ENCODE measurements at regions not wholly inside any gene's neighbourhood (a gene's known extent, or its start where the extent isn't known, plus 50 kb on each side); places are given as distances from the start of the nearest gene placed in this dataset.
A peak's percentile ranks its signal among the peaks of the same experiment; 100 is the strongest.

DNA sequence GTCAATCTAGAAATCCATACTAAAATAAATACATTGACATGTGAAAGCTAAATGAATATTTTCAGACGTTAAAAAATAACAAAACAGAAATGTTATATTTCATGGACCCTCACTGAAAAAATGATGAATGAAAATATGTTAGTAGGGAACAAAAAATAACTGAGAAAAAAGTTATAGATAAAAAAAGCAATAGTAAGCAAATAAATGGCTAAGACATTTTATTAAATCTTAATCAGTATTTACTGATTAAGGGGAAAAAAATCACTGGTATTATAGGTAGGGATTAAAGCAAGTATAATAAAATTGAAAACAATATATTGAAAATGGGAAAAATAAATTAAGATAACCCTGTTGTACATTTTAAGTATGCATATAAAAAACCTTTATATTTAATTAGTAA is 468.1 kb upstream of the MANEA start:
- H3K9ac ChIP-seq (ENCODE audit: insufficient read depth in 1 of 2, low read depth in 2 of 2, low read length in 2 of 2): no peak overlapping the region
- CTCF ChIA-PET (ENCODE audit: low intra/inter-chr PET ratio): no interaction called here
- DNase-seq (ENCODE audit: extremely low read depth in 1 of 4, low spot score in 3 of 4) (no peak), FAIRE-seq (no peak), ATAC-seq (no peak)
- no peak overlapping the region for H3K27ac ChIP-seq (ENCODE audit: extremely low read depth, low read depth, low read length)
- BruUV-seq (replicated peaks): no TSS peak
- H3K9me3 ChIP-seq (replicated peaks; ENCODE audit: control insufficient read depth, insufficient read depth, low read depth, low read length): no peaks in the 10 kb centered on the region; the same call in 1 of the 2 replicates
- POLR2A ChIA-PET: no interaction called here
- WGBS (ENCODE audit: insufficient coverage, low coverage, missing lambda C conversion rate): 0% methylated on average over 1 of the region's 1 CpG
- no peaks in the 10 kb centered on the region for H3K79me2 ChIP-seq (ENCODE audit: control insufficient read depth, insufficient read depth, low read length)
- no peak overlapping the region for H3K4me2 ChIP-seq (ENCODE audit: insufficient read depth, low read length)
- no peaks in the 10 kb centered on the region for H3K36me3 ChIP-seq (ENCODE audit: control insufficient read depth, insufficient read depth, low read length)
- H3K4me1 ChIP-seq (replicated peaks in 1 of 2; ENCODE audit: control insufficient read depth in 2 of 2, insufficient read depth in 2 of 2, low read length in 2 of 2): no peaks in the 10 kb centered on the region
- no peak overlapping the region for H3K4me3 ChIP-seq
- TF ChIP-seq ZNF316 (IDR thresholded peaks at IDR 0.05) (peak; percentile 62; the same call in 1 of the 2 replicates), TRIM28 (IDR thresholded peaks at IDR 0.05) (no peak), FUS (optimal IDR thresholded peaks at IDR 0.05; ENCODE audit: low read depth, low read length) (no peak), PHF21A (IDR thresholded peaks at IDR 0.05; ENCODE audit: borderline replicate concordance, low read depth) (no peak)
- TF ChIP-seq, protein P1, sequence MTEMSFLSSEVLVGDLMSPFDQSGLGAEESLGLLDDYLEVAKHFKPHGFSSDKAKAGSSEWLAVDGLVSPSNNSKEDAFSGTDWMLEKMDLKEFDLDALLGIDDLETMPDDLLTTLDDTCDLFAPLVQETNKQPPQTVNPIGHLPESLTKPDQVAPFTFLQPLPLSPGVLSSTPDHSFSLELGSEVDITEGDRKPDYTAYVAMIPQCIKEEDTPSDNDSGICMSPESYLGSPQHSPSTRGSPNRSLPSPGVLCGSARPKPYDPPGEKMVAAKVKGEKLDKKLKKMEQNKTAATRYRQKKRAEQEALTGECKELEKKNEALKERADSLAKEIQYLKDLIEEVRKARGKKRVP (CRISPR knock-in tag; IDR thresholded peaks at IDR 0.05): no peak
- in situ Hi-C loops (cut with MboI): no loop called here
- no peaks in the 10 kb centered on the region for H4K20me1 ChIP-seq (replicated peaks; ENCODE audit: control insufficient read depth, insufficient read depth, low read length)
- intact Hi-C loops (cut with micrococcal nuclease): no loop called here
- no peaks in the 10 kb centered on the region for H3K27me3 ChIP-seq (ENCODE audit: control insufficient read depth in 2 of 2, insufficient read depth in 2 of 2, low read length in 2 of 2)
- H3K9me1 ChIP-seq (ENCODE audit: control insufficient read depth, insufficient read depth, low read length): no peaks in the 10 kb centered on the region
- H2AFZ ChIP-seq (ENCODE audit: low read depth, low read length): no peak overlapping the region

DNA sequence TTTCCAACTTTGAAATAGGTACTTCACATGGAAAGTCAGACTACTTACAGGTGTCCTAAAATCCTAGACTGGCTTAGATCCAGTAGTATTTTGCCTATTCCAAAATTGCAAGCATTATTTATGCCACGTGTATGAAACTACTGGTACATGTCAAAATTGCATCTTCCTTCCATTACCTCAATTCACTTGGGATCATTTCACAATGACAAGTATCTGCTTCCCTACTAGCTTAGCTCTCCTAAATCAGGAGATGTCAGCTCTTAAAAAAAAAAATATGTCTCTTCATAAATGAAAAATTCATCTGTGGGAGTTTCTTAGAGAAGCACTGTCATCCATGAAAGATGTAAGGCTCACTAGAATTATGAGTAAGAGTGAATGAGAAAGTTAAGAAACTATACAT is 466.6 kb upstream of the MANEA start:
- H3K4me1 ChIP-seq (replicated peaks in 1 of 2; ENCODE audit: control insufficient read depth in 2 of 2, insufficient read depth in 2 of 2, low read length in 2 of 2): no peaks in the 10 kb centered on the region
- no TSS peak for BruUV-seq (replicated peaks)
- DNase-seq (ENCODE audit: extremely low read depth in 1 of 4, low spot score in 3 of 4) (no peak), FAIRE-seq (no peak), ATAC-seq (no peak)
- 0% methylated on average over 1 of the region's 1 CpG for WGBS (ENCODE audit: insufficient coverage, low coverage, missing lambda C conversion rate)
- H3K36me3 ChIP-seq (ENCODE audit: control insufficient read depth, insufficient read depth, low read length): no peaks in the 10 kb centered on the region
- H2AFZ ChIP-seq (ENCODE audit: low read depth, low read length): no peak overlapping the region
- CTCF ChIA-PET (ENCODE audit: low intra/inter-chr PET ratio): no interaction called here
- no peaks in the 10 kb centered on the region for H3K79me2 ChIP-seq (ENCODE audit: control insufficient read depth, insufficient read depth, low read length)
- no peak overlapping the region for H3K27ac ChIP-seq (ENCODE audit: extremely low read depth, low read depth, low read length)
- no peaks in the 10 kb centered on the region for H3K27me3 ChIP-seq (ENCODE audit: control insufficient read depth in 2 of 2, insufficient read depth in 2 of 2, low read length in 2 of 2)
- H3K9ac ChIP-seq (ENCODE audit: insufficient read depth in 1 of 2, low read depth in 2 of 2, low read length in 2 of 2): no peak overlapping the region
- H3K4me3 ChIP-seq: no peak overlapping the region
- H3K4me2 ChIP-seq (ENCODE audit: insufficient read depth, low read length): no peak overlapping the region
- POLR2A ChIA-PET: no interaction called here
- intact Hi-C loops (cut with micrococcal nuclease) (no loop called here), in situ Hi-C loops (cut with MboI) (no loop called here)
- no peaks in the 10 kb centered on the region for H3K9me3 ChIP-seq (replicated peaks; ENCODE audit: control insufficient read depth, insufficient read depth, low read depth, low read length)
- no peak for TF ChIP-seq SMARCA5 (IDR thresholded peaks at IDR 0.05)
- TF ChIP-seq NCOR1 (IDR thresholded peaks at IDR 0.05): no peak
- TF ChIP-seq FOXK2 (conservative IDR thresholded peaks at IDR 0.05 in 1 of 2, IDR thresholded peaks at IDR 0.05 in 1 of 2; ENCODE audit: low read depth in 2 of 2): no peak
- H3K9me1 ChIP-seq (ENCODE audit: control insufficient read depth, insufficient read depth, low read length): no peaks in the 10 kb centered on the region
- no peaks in the 10 kb centered on the region for H4K20me1 ChIP-seq (replicated peaks; ENCODE audit: control insufficient read depth, insufficient read depth, low read length)
